Brain microvascular endothelial cell (primary cell): ENCODE measurements at regions not wholly inside any gene's neighbourhood (a gene's known extent, or its start where the extent isn't known, plus 50 kb on each side); places are given as distances from the start of the nearest gene placed in this dataset.

Experiments
- DNase-seq: peaks from one replicate; pipeline ENCODE4 v3.0.0-alpha.2; 2020
- H3K27ac ChIP-seq: fragments of 250-450 bp; sonication (Bioruptor Pico); 2 replicates; pipeline ENCODE4 v1.5.1; 2020; ENCODE audit warnings: mild to moderate bottlenecking, moderate library complexity
- H3K27me3 ChIP-seq: fragments of 250-450 bp; sonication (Bioruptor Pico); replicated peaks from 2 replicates; pipeline ENCODE4 v1.5.1; 2020; ENCODE audit warnings: mild to moderate bottlenecking
- H3K36me3 ChIP-seq: fragments of 250-450 bp; sonication (Bioruptor Pico); replicated peaks from 2 replicates; pipeline ENCODE4 v1.5.1; 2020; ENCODE audit warnings: mild to moderate bottlenecking
- H3K4me3 ChIP-seq: 2 replicates; pipeline ENCODE4 v1.5.1; 2011; ENCODE audit warnings: low read depth, mild to moderate bottlenecking, control low read depth, low read length, moderate library complexity
- CTCF ChIP-seq: IDR thresholded peaks from 2 replicates; pipeline ENCODE4 v1.5.1; 2011; ENCODE audit warnings: low read depth, mild to moderate bottlenecking, moderate library complexity, low read length, control low read depth, inconsistent platforms; ENCODE audit errors: missing control alignments
- in situ Hi-C: cut with HindIII; loops from 2 replicates; pipeline ENCODE4 v1.10.0; 2017; ENCODE audit warnings: low sequenced_read_pairs, low pct_ligation_motif_present

GRCh38 chr15:70153921-70154717, 56.4 kb upstream of the TLE3 start:
- no peak for TF ChIP-seq CTCF
- Histone ChIP-seq H3K4me3 (no peak overlapping the region), H3K27me3 (no peaks in the 10 kb centered on the region), H3K36me3 (no peaks in the 10 kb centered on the region), H3K27ac (no peak overlapping the region)
- in situ Hi-C loops, result no loop called here
- DNase-seq, result no peak

- no peak overlapping the region for H3K4me3 ChIP-seq
- H3K27ac ChIP-seq, result no peak overlapping the region
- H3K27me3 ChIP-seq, result no peaks in the 10 kb centered on the region
- no peaks in the 10 kb centered on the region for H3K36me3 ChIP-seq
- in situ Hi-C loops, result no loop called here
- peak; percentile 29 for DNase-seq
- TF ChIP-seq CTCF, result peak; percentile 6
These were observed 54.4 kb upstream of the TLE3 start for GRCh38 chr15:70152070-70152480.

GRCh38 chr15:70151462-70151861, 53.7 kb upstream of the TLE3 start:
- Histone ChIP-seq H3K4me3 (no peak overlapping the region), H3K27me3 (no peaks in the 10 kb centered on the region), H3K27ac (no peak overlapping the region), H3K36me3 (no peaks in the 10 kb centered on the region)
- no peak for DNase-seq
- in situ Hi-C loops, result no loop called here
- TF ChIP-seq CTCF, result no peak

GRCh38 chr15:70151003-70151402, 53.3 kb upstream of the TLE3 start:
- Histone ChIP-seq H3K36me3 (no peaks in the 10 kb centered on the region), H3K27ac (no peak overlapping the region), H3K27me3 (no peaks in the 10 kb centered on the region), H3K4me3 (no peak overlapping the region)
- no peak for DNase-seq
- in situ Hi-C loops, result no loop called here
- no peak for TF ChIP-seq CTCF

DNA sequence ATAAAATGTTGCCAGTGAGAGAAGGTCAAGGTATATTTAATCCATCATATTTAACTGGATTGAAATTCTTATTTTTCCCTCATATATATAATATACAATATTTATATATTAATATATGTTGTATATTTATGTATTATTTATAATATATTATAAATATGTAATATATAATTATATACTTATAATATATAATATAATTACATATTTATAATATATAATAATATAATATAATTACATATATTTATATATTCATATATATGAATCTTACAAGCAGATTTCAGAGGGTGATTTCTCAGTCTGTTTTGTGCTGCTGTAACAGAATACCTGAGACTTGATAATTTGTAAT, 52.7 kb upstream of the TLE3 start:
- no peak overlapping the region for H3K27ac ChIP-seq
- no peaks in the 10 kb centered on the region for H3K36me3 ChIP-seq
- TF ChIP-seq CTCF, result no peak
- no peak for DNase-seq
- H3K4me3 ChIP-seq, result no peak overlapping the region
- H3K27me3 ChIP-seq, result no peaks in the 10 kb centered on the region
- in situ Hi-C loops, result no loop called here
